ENCODE measurements at regions not wholly inside any gene's neighbourhood (a gene's known extent, or its start where the extent isn't known, plus 50 kb on each side); places are given as distances from the start of the nearest gene placed in this dataset.

DNA sequence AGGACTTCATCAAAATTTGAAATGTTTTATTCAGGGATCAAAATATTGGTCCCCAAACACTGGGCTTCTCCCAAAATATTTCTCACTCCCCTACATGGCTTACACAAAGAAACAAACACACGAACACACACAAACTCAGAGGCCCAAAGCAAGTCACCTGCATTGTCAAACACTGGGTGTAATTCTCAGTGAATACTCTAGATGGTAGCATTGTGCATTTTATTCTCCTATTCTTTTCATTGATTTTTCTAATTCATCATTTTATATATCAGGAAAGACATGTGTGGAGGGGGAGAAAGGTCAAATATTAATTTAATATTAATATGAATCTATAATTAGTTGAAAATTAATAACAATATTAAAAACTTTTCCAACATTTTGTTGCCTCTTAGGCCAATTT, 72.3 kb upstream of the TNMD start:
- peak; percentile 1 to 14 for DNase-seq

DNA sequence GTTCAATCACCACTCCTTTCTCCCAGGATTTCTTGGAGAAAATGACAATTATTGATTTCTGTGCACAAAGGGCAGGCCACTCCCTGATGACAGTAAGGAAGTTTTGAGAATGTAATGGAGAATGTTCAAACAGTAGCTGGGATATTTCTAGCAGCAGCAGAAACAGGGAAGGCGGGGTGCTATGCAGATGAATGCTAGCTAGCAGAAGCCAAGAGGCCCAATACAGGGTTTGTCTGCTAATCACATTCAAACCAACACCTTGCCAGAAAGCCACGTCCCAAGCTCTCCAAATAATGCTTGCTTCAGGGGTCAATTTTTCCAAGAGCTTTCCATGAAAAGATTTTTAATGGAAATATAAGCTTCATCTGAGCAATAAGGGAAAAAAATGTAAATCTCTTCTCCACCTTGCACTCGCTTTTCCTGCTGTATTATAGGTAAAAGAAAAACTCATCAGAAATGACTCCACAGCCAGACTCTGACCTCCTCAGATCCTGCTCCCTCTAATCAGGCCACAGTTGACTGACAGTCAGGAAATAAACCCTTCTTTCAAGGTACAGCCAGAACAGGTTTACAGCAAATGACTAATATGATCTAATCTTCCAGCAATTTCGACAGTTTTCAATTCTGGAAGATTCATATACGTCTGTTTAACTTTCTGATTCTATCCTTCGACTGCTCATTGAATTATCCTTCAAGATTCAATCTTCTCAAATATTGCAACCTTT, 84.7 kb upstream of the PCDH19 start:
- no peak for DNase-seq

GRCh38 chrX:100491174-100491573, 81.1 kb upstream of the PCDH19 start:
- DNase-seq, result no peak

DNA sequence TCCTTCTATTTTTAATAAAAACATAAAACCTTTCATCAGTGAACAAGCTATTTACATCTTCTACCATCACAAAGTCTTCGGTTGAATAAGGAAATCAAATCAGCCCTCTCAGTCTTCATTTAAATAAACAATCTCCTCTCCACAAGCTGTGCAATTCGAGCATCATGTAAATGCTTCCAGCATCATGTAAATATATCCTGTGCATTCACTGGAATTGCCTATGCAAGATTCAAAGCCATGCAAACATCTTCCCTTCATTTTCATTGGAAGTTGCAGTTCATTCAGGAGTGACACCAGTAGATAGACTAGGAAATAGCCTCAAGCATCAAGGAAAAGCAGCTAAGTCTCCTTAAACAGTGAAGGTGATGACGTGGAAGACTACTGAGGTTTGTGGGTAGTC, 77.7 kb upstream of the PCDH19 start:
- no peak for DNase-seq

DNA sequence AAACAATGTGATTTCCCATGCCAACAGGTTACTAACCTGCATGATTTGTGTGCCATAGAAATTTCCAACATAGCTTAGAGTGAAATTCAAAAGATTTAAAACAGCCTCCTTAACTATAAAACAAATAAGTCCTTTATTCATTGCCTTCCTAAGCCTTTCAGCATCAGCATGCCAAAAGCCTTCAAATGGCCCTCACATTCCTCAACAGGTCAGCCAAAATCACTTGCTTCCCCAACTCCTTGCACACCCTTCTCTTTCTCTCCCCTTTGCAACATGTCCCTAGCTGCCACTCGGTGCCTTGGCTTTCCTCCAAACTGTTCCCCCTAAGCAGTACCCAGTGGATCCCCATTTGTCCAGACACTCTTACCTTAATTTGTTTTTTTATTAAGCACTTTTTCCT, 74.9 kb upstream of the PCDH19 start:
- DNase-seq, result no peak

DNA sequence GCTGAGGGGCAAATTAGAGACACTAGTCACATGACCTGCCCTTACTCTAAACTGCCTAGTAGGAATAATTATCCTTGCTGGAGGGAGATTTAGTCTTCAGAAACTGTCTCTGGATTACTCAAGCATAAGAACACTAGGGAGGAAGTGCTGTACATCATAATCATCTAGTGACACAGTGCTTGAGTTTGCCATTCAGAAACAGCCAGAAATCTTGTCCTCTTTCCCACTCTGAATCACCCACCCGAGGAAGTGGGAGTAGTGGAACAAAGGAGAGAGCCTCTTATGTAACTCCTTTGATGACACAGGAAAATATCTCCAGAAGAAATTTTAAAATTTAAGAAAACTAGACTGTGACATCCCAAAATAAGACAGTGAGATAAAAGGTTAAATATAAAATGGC, 69.3 kb upstream of the PCDH19 start:
- no peak for DNase-seq

- DNase-seq, result no peak
These were observed 68.7 kb upstream of the PCDH19 start for GRCh38 chrX:100478714-100479306.

- no peak for DNase-seq
These were observed 67.9 kb upstream of the PCDH19 start for GRCh38 chrX:100477958-100478357.

DNA sequence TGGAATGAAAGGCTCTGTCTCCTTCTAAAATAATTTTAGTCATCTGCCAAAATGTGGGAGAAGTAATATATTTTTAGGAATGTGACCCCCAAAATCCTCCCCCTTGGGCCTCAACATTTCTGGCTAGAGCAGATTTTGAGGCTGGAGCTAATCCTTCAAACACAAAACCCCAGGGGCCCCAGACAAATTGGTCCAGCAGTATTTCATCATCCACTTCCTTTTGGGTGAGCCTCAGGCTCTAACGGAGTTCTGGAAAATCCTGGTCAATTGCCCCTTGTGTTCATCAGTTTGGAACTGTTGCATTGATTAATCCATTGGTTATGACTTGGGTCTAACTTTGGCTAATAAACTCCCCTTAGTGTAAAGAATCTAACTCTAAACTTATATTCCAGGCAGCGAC, 67.4 kb upstream of the PCDH19 start:
- DNase-seq, result no peak

Data from NCI-H2081 (cell line).